HG02678 (cell line): ENCODE measurements at regions not wholly inside any gene's neighbourhood (a gene's known extent, or its start where the extent isn't known, plus 50 kb on each side); places are given as distances from the start of the nearest gene placed in this dataset.
"Not testable (repeated sequence)": the region's sequence is repeated elsewhere in the genome, so short reads cannot be mapped to it uniquely, and the experiment has no call there.

Source experiments
- ATAC-seq: cut with Tn5 transposase; IDR thresholded peaks from one replicate; pipeline ENCODE4 v1.9.1; 2021; ENCODE audit warnings: mild to moderate bottlenecking, moderate library complexity; ENCODE audit not compliant: unreplicated experiment

DNA sequence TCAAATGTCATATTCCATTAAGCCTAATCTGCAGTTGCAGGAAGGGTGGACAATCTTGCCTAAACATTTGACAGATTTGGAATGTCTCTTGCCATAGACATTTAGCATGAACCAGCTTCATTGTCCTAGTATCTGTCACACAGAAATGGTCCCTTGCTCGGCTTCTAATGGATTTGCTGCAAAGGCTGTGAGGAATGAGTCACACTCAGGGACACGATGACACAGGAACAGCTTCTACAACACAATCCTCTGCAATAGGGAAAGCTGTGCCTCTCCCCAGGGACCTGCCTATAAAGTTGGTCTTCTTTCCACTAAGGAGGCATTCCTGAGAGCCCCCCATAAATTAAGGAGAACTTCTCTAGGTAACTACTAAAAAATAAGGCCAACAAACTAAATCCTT is 155.1 kb upstream of the L3MBTL4 start:
- ATAC-seq = no peak

DNA sequence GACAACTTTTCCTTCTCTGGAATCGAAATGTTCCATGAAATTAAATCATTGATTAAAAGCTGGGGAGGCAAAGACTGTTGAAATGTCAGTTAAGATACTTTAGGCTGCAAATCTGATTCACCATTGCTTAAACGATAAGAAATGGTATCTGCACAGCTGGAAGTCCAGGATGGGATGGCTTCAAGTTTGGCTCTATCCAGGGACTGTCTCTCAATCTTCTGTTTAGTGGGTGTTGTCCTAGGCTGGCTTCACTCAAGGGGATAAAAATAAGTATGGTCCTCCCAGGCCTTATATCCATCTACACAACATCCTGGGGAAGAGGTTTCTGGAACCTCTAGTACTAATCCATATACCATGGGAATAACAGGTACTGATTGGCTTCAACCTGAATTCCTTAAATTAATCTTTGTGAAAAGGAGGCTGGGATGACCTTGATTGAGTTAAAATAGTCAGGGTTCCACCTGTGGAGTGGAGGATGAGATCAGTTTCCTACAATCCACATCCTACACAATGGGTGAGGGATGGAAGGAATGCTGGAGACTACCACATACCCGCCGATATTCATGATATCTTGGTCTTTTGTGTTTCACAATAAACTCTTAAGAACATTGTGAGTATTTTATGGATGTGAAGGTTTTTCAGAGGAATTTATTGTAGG is 156.0 kb upstream of the L3MBTL4 start:
- ATAC-seq = no peak

DNA sequence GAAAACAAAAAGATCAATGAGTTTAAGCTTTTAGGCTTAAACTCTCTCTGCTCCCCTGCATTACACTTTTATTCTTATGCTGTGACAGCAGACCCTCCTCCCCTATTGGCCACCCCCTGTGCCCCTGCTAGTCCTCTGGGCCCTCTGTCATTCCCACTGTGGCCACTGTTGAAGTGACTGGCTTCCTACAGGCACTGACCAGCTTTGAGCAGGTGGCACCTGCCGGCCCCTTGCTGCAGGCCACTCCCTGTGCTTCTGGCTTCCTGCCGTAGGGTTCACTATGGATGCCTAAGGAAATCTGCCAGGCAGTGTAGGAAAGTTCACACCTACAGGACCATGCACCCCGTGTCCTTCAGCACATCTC is 156.5 kb upstream of the L3MBTL4 start:
- no peak for ATAC-seq

- ATAC-seq = not testable (repeated sequence)
These were observed 157.3 kb upstream of the ARHGAP28 start for GRCh38 chr18:6572192-6572591.

- no peak for ATAC-seq
These were observed 154.9 kb upstream of the ARHGAP28 start for GRCh38 chr18:6574631-6575030.

DNA sequence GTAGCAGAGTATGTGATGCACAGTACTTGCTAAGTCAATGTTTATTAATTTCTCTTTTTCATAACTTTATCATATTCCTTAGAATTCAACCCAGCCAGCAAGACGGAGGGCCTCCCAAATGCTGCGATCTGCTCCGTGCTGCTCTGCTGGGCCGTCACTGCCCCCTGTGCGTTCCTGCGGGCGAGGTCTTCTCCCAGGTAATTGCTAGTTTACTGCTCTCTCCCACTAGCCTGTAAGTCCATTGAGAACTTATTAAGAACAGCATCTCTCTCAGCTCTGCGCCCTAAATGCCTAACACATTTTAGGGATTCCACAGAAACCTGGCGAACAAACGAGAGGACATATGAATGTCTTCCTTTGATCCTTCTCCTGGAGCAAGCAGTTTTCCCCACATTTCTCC is 153.6 kb upstream of the ARHGAP28 start:
- no peak for ATAC-seq

- no peak for ATAC-seq
These were observed 152.7 kb upstream of the ARHGAP28 start for GRCh38 chr18:6576718-6577375.

DNA sequence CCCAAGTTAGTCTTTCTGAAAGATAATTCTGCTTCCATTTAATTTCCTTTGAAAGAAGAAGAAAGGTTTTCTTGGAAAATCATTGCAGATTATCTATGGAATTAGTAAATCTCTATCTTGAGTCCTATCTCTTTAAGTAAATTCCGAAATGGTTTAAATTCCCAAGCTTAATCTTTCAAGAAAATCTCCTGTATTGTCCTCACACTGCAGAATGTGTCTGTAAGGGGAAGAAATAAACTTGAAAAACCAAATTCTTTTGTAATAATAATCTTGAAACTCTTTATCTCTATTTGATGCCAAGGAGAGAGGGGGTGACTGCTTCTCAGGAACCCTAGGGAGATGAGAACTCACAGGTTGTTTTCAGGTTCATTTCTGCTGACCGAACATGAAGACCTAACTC is 150.8 kb upstream of the ARHGAP28 start:
- no peak for ATAC-seq

DNA sequence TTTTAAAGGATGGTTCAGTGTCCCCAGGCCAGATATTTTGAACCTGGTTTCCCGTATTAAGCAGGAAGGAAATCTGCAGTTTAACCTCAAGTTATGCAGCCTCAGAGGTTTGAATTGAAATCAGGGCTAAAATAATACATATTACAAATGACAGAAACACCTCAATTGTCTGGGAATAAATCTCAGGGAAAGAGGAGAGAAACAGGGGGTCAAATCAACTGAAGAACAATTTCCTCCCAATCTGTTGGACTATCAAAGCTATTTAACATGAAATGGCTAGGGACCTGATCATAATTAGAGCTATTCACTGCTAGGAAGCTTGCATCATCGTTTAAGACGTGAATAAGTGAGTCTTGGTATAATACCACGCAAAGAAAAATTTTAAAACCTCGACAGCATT is 150.0 kb upstream of the ARHGAP28 start:
- no peak for ATAC-seq

- ATAC-seq = no peak
These were observed 149.1 kb upstream of the ARHGAP28 start for GRCh38 chr18:6580401-6580800.

- ATAC-seq = no peak
These were observed 139.6 kb upstream of the ARHGAP28 start for GRCh38 chr18:6589923-6590322.

GRCh38 chr18:6590326-6590725 is 139.2 kb upstream of the ARHGAP28 start:
- ATAC-seq = no peak

DNA sequence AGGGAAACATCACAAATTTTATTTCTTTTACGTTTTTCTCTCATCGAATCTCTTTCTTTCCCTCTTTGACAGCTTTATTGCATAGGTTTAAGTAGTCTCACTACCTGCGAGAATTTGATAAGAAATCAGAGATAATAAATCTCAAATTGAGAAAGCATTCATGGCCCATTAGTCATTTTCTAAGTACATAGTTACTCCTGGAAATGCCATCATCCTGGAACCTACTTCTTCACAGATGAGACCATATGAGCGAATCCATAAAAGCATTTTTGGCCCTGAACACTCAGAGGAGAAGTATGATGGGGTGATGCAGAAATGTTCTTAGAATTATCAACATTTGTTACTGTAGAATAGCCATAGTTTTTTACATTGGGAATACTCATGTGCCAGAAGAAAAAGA is 138.0 kb upstream of the ARHGAP28 start:
- ATAC-seq = no peak

- no peak for ATAC-seq
These were observed 137.0 kb upstream of the ARHGAP28 start for GRCh38 chr18:6592522-6592921.

GRCh38 chr18:6593142-6593885 is 136.2 kb upstream of the ARHGAP28 start:
- ATAC-seq = no peak

- no peak for ATAC-seq
These were observed 133.8 kb upstream of the ARHGAP28 start for GRCh38 chr18:6595666-6596065.

DNA sequence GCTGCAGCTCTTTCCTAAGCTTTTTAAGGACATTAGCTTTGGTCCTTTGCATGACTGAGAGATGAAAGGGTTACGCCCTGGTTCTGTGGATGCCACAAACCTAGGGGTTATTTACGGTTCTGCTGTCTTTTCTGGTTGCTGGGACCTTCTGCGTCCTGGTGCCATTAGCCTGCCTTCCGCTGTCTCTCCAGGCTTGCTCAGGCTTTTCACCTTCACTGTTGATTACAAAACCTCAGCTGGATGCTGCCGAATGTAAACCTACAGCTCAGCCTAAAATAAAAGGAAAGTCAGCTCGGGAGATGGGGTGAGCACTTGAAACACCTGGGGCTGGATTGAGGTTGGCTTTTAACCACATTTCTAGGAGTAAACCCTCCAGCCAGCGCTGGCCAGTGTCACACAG is 130.9 kb upstream of the ARHGAP28 start:
- ATAC-seq = no peak

DNA sequence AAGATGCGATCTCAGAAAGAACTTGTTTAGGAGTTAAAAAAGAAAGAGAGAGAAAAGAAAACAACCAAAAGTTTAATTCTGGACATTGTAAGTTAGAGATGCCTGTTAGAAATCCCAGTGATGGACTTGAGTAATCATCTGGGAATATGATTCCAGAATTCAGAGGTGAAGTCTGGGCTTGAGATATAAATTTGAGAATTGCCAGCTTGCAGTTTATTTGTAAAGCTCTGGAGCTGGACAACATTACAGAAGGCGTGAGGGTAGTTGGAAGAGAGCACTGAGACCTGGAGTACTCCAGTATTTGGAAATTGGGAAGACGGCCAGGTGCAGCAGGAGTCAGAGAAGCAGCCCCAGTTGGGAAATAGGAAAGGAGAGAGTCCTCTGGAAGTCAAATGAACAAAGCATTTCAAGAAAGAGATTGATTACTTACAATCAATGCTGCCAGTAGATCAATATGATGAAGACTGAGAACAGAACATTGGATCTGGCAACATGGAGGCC is 128.8 kb upstream of the ARHGAP28 start:
- no peak for ATAC-seq

DNA sequence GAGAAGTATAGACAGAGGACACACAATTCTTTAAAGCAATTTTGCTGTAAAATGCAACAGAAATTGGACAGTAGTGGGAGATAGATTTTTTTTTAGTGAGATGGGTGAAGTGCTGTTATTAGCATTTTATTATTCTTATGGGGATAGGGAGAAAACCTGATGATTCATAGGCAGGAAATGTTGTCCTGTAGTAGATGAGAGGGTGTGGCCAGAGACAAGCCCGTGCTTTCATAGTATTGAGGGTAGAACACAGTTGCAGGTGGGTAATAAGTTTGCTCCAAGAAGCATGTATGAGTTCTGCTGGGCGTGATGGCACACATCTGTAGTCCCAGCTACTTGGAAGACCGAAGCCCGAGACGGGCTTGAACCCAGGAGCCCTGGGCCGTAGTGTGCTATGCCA is 128.3 kb upstream of the ARHGAP28 start:
- no peak for ATAC-seq

- ATAC-seq = no peak
These were observed 127.2 kb upstream of the ARHGAP28 start for GRCh38 chr18:6602365-6602764.

DNA sequence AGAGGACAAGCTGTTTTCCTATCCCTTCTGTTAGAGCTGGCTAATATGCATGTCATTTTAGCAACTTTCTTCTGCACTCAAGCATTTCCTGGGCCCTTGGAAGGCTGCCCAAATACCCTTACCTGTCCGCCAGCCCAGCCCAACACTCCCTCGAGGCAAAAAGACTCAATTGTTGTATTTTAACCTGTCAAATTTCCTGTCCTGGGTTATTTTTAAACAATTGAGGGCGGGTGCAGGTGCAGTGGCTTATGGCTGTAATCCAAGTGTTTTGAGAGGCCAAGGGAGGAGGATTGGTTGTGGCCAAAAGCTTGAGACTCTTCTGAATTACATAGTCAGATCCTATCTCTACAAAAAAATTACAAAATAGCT is 125.0 kb upstream of the ARHGAP28 start:
- ATAC-seq = no peak
